ENCODE measurements at regions not wholly inside any gene's neighbourhood (a gene's known extent, or its start where the extent isn't known, plus 50 kb on each side); places are given as distances from the start of the nearest gene placed in this dataset.
"Not testable (repeated sequence)": the region's sequence is repeated elsewhere in the genome, so short reads cannot be mapped to it uniquely, and the experiment has no call there.

DNA sequence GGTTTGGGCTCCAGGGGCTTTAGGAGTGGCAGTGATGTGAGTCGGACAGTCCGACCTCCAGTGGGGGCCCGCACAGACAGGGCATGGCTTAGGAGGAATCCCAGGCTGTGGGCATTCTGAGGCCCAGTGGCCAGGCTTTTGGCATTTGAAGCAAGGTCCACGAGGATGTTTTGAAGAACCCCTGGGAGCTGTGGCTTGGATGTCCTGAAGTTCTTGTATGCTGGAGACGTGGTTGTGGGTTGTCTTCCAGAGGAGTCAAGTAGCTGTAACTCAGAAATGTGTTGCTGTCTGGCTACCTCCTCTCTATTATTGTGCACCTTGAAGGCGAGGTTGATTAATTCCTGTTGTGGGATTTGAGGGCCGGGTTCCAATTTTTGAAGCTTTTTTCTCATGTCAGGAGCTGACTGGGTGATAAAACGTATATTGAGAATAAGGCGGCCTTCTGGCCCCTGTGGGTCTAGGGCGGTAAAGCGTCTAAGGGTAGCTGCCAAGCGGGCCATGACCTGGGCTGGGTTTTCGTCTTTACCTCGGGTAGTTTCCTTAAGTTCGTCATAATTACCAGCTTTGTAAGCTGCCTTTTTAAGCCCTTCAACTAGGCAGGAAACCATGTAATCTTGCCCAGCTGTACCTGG lies 67.3 kb upstream of the EZR start:
- H3K27me3 ChIP-seq (ENCODE audit: control insufficient read depth, insufficient read depth, low read length), result not testable (repeated sequence)

DNA sequence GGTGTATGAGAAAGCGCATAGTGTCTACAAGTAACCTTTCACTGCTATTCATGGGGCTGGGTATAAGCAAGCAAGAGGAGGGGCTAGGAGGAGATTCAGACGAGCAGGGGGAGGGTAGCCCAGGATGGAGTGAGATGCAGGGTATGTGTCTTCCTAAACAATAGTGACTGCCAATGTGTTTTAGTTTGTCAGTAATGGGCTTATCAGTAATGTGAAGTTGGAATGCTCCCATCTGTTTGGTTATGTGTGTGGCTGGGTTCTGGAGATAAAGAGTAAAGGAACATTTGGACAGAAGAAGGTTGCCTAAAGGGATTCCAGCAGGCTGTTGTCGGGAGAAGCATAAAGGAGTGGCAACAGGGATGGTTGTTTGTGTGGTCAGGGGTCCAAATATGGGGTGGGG lies 62.7 kb upstream of the EZR start:
- H3K27me3 ChIP-seq (ENCODE audit: control insufficient read depth, insufficient read depth, low read length); H3K4me1 ChIP-seq (ENCODE audit: control insufficient read depth, insufficient read depth, low read length); DNase-seq; H3K36me3 ChIP-seq (ENCODE audit: control insufficient read depth, insufficient read depth, low read length); H3K27ac ChIP-seq (ENCODE audit: low read length); H3K4me3 ChIP-seq (ENCODE audit: low read length): not testable (repeated sequence)
- 80% methylated on average over 1 of the region's 3 CpGs for WGBS (ENCODE audit: insufficient coverage, low lambda C conversion rate)
- H3K9me3 ChIP-seq (ENCODE audit: control insufficient read depth, low read depth, low read length), result peaks cover 16% of the 10 kb centered on the region

More for the DNA sequence above, 67.3 kb upstream of the EZR start:
- H3K27ac ChIP-seq (ENCODE audit: low read length); H3K4me1 ChIP-seq (ENCODE audit: control insufficient read depth, insufficient read depth, low read length); H3K36me3 ChIP-seq (ENCODE audit: control insufficient read depth, insufficient read depth, low read length); H3K9me3 ChIP-seq (ENCODE audit: control insufficient read depth, low read depth, low read length); DNase-seq; H3K4me3 ChIP-seq (ENCODE audit: low read length): not testable (repeated sequence)
- 97% methylated on average over 4 of the region's 15 CpGs for WGBS (ENCODE audit: insufficient coverage, low lambda C conversion rate)

DNA sequence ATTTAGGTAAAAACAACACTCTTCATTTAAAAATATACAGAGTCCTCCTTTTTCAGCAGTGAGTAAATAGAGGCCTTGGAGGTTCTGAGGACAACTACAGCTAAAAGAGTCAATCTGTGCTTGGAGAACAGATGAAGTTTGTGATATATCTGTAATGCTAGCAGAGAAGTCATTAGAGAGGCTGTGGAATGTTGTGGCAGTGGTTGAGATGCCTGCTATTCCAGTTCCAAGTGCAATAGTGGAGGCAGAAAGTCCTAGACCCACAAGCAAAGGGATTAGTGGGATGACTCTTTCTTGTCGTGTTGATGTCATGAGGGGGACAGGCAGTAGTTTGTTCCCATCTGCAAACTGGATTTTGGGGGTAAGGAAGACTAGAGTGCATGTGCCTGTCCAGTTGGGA lies 62.1 kb upstream of the EZR start:
- not testable (repeated sequence) for H3K4me1 ChIP-seq (ENCODE audit: control insufficient read depth, insufficient read depth, low read length); H3K4me3 ChIP-seq (ENCODE audit: low read length); DNase-seq; H3K27ac ChIP-seq (ENCODE audit: low read length); H3K36me3 ChIP-seq (ENCODE audit: control insufficient read depth, insufficient read depth, low read length); H3K27me3 ChIP-seq (ENCODE audit: control insufficient read depth, insufficient read depth, low read length)
- H3K9me3 ChIP-seq (ENCODE audit: control insufficient read depth, low read depth, low read length), result peaks cover 21% of the 10 kb centered on the region
- WGBS (ENCODE audit: insufficient coverage, low lambda C conversion rate), result no CpG with 5 or more reads among the region's 1 CpG

DNA sequence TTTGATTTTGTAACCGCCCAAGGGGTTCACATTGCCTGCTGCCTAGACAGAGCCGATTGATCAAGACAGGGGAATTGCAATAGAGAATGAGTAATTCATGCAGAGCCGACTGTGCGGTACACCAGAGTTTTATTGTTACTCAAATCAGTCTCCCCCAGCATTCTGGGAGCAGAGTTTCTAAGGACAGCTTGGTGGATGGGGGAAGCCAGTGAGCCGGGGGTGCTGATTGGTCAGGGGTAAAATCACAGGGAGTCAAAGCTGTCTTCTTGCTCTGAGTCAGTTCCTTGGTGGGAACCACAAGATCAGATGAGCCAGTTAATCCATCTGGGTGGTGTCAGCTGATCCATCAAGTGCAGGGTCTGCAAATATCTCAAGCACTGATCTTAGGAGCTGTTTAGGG lies 60.0 kb upstream of the EZR start:
- H3K36me3 ChIP-seq (ENCODE audit: control insufficient read depth, insufficient read depth, low read length), result no peaks in the 10 kb centered on the region
- no peaks in the 10 kb centered on the region for H3K27me3 ChIP-seq (ENCODE audit: control insufficient read depth, insufficient read depth, low read length)
- H3K9me3 ChIP-seq (ENCODE audit: control insufficient read depth, low read depth, low read length), result peaks cover 22% of the 10 kb centered on the region
- H3K4me1 ChIP-seq (ENCODE audit: control insufficient read depth, insufficient read depth, low read length), result no peaks in the 10 kb centered on the region
- WGBS (ENCODE audit: insufficient coverage, low lambda C conversion rate), result no CpG with 5 or more reads among the region's 5 CpGs
- H3K27ac ChIP-seq (ENCODE audit: low read length), result peak overlapping the region; percentile 57
- no peak overlapping the region for H3K4me3 ChIP-seq (ENCODE audit: low read length)
- no peak for DNase-seq

DNA sequence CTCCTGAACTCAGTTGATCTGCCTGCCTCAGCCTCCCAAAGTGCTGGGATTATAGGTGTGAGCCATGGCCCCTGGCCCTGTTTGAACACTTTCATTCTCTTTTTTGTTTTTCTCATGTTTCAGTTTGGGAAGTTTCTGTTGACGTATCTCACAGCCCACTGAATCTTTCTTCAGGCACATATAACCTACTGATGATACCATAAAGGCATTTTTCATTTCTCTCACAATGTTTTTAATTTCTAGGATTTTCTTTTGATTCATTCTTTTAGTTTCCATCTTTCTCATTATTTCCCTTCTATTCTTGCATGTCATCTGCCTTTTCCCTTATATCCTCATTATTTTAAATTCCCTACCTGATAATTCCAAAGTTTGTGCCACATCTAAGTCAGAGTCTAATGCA lies 58.5 kb upstream of the EZR start:
- Histone ChIP-seq H3K27ac (ENCODE audit: low read length) (peak overlapping the region; percentile 57), H3K27me3 (ENCODE audit: control insufficient read depth, insufficient read depth, low read length) (no peaks in the 10 kb centered on the region), H3K36me3 (ENCODE audit: control insufficient read depth, insufficient read depth, low read length) (no peaks in the 10 kb centered on the region), H3K4me1 (ENCODE audit: control insufficient read depth, insufficient read depth, low read length) (no peaks in the 10 kb centered on the region), H3K9me3 (ENCODE audit: control insufficient read depth, low read depth, low read length) (peaks cover 22% of the 10 kb centered on the region), H3K4me3 (ENCODE audit: low read length) (no peak overlapping the region)
- WGBS (ENCODE audit: insufficient coverage, low lambda C conversion rate), result 100% methylated on average over 1 of the region's 1 CpG
- DNase-seq, result no peak

DNA sequence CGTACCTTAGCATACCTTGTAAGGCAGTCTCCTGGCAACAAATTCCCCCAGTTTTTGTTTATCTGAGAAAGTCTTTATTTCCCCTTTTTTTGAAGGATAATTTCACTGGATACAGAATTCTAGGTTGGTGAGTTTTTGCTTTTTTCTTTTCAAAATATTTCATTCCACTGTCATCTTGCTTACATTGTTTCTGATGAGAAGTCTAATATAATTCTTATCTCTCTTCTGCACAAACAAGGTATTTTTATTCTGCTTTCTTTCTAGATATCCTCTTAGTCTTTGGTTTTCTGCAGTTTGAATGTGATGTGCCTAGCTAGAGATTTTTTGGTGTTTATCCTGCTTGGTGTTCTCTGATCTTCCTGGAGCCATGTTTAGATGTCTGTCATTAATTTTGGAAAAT lies 57.7 kb upstream of the EZR start:
- Histone ChIP-seq H3K36me3 (ENCODE audit: control insufficient read depth, insufficient read depth, low read length) (no peaks in the 10 kb centered on the region), H3K27ac (ENCODE audit: low read length) (no peak overlapping the region), H3K4me3 (ENCODE audit: low read length) (no peak overlapping the region), H3K27me3 (ENCODE audit: control insufficient read depth, insufficient read depth, low read length) (no peaks in the 10 kb centered on the region), H3K9me3 (ENCODE audit: control insufficient read depth, low read depth, low read length) (peaks cover 22% of the 10 kb centered on the region), H3K4me1 (ENCODE audit: control insufficient read depth, insufficient read depth, low read length) (no peaks in the 10 kb centered on the region)
- 100% methylated on average over 1 of the region's 1 CpG for WGBS (ENCODE audit: insufficient coverage, low lambda C conversion rate)
- no peak for DNase-seq

DNA sequence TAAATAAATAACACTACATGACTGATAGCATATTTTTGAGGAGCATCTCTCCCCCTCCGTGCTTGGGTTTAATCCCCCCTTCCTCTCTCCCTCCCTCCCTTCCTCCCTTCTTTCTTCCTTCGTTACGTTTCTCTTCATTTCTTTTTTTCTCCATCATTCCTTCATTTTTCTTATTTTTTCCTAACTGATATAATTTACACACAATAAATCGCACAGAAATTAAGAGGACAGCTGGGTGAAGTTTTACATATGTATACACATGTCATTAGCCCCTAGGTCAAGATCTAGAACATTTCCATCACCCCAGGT lies 51.4 kb upstream of the EZR start:
- Histone ChIP-seq H3K27ac (ENCODE audit: low read length) (peak overlapping the region; percentile 99), H3K4me1 (ENCODE audit: control insufficient read depth, insufficient read depth, low read length) (peaks cover 19% of the 10 kb centered on the region), H3K36me3 (ENCODE audit: control insufficient read depth, insufficient read depth, low read length) (no peaks in the 10 kb centered on the region), H3K9me3 (ENCODE audit: control insufficient read depth, low read depth, low read length) (peaks cover 6% of the 10 kb centered on the region), H3K27me3 (ENCODE audit: control insufficient read depth, insufficient read depth, low read length) (no peaks in the 10 kb centered on the region), H3K4me3 (ENCODE audit: low read length) (no peak overlapping the region)
- 97% methylated on average over 4 of the region's 4 CpGs for WGBS (ENCODE audit: insufficient coverage, low lambda C conversion rate)
- DNase-seq, result no peak

DNA sequence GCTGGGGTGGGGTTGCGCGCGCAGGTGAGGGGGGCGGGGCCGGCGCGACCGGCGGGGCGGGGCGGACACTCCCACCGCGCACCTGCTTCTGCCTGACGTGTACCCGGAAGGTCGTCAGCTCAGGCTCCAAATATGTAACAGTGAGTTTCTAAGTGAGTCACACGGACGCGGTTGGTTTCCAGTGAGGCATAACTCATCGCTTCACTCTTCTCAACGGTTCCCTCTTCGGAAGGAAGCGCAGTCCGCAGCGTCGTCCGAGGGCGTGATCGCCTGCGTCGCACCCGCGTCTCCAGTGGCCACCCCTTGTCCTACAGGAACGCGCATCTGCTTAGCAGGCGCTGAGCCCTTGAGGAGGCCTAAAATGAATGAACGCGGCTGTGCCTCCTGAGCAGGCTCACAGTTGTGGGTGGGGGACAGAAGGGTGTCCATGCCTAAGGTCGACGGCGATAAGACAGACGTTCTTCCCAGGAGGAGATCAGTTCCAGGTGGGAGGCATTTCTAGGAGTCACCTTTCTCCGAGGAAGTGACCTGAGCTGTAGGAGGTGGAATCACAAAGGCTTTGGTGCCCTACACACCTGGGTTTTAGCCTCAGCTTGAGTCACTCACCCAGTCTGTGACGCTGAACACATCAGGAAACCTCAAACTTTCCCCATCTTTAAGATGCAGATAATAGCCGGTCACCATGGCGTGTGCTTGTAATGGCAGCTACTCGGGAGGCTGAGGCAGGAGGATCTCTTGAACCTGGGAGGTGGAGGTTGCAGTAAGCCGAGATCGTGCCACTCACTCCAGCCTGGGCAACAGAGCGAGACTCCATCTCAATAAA lies 50.9 kb upstream of the EZR start:
- WGBS (ENCODE audit: insufficient coverage, low lambda C conversion rate), result no CpG with 5 or more reads among the region's 50 CpGs
- Histone ChIP-seq H3K36me3 (ENCODE audit: control insufficient read depth, insufficient read depth, low read length) (no peaks in the 10 kb centered on the region), H3K4me1 (ENCODE audit: control insufficient read depth, insufficient read depth, low read length) (peaks cover 19% of the 10 kb centered on the region), H3K27me3 (ENCODE audit: control insufficient read depth, insufficient read depth, low read length) (no peaks in the 10 kb centered on the region), H3K4me3 (ENCODE audit: low read length) (peak overlapping the region; percentile 52), H3K27ac (ENCODE audit: low read length) (peak overlapping the region; percentile 99), H3K9me3 (ENCODE audit: control insufficient read depth, low read depth, low read length) (peaks cover 6% of the 10 kb centered on the region)
- peak; percentile 94 to 97 for DNase-seq

DNA sequence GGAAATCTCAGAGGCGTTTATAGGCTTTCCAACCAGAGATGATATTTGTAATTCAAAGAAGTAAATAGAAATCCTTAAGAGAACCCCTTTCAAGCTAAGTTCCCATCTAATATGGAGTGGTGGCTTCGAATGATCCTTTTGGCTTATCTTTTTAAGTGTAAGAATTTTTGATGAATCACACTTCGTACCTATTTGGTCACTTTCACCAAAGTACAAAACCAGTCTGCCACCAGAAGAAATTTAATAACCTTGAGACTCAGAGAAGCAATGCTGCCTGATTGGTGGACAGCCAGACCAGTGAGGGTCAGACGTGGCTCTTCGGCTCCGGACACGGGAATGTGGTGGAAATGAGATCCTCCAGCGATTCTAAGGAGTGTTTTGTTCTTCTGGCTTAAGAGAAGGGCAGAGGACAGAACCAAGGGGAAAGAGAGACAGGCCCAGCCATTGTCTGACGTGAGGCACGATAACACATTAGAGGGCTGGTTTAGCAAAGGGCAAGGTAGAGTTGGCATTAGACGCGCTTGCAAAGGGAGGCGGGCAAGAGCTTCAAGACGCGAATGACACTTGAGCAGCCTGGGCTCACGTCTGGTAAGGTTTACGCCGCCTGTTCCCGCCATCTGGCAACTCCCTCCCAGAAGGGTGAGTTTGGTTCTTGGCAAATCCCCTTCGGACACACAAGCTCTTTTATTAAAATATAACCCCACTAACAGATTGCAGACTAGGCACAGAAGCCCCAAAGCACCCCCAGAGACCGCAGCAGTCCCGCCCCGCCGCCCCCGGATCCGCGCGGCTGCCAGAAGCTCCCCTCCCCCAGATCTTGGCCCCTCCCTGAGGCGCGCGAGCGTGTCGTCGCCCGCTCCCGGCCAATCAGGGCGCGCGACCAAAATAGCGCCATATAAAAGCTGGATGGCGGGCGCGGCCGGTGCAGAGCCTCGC lies 50.0 kb upstream of the EZR start:
- peak in 1 of 2 donors; percentile 49 for DNase-seq
- WGBS (ENCODE audit: insufficient coverage, low lambda C conversion rate), result 100% methylated on average over 1 of the region's 45 CpGs
- H3K4me3 ChIP-seq (ENCODE audit: low read length), result peak overlapping the region; percentile 35
- H3K27ac ChIP-seq (ENCODE audit: low read length), result peak overlapping the region; percentile 92
- H3K27me3 ChIP-seq (ENCODE audit: control insufficient read depth, insufficient read depth, low read length), result no peaks in the 10 kb centered on the region
- no peaks in the 10 kb centered on the region for H3K36me3 ChIP-seq (ENCODE audit: control insufficient read depth, insufficient read depth, low read length)
- H3K9me3 ChIP-seq (ENCODE audit: control insufficient read depth, low read depth, low read length), result peaks cover 6% of the 10 kb centered on the region
- peaks cover 19% of the 10 kb centered on the region for H3K4me1 ChIP-seq (ENCODE audit: control insufficient read depth, insufficient read depth, low read length)

Measured in large intestine (tissue), 3 donors.